Thyroid gland (tissue), 4 donors: ENCODE measurements at regions not wholly inside any gene's neighbourhood (a gene's known extent, or its start where the extent isn't known, plus 50 kb on each side); places are given as distances from the start of the nearest gene placed in this dataset.

Experiments
- DNase-seq, 2 donors: peaks; one replicate each; pipeline ENCODE4 v3.0.0-alpha.2; 2019
- H3K27ac ChIP-seq, 3 donors: fragments of 200-600 bp; sonication (generic); 1 replicate in 2 of 3; 2 replicates in 1 of 3; pipeline ENCODE4 v1.5.1; 2016 to 2019; ENCODE audit warnings: mild to moderate bottlenecking in 1 of 3, moderate library complexity in 1 of 3
- H3K27me3 ChIP-seq: fragments of 200-600 bp; sonication (generic); one replicate; pipeline ENCODE4 v1.5.1; 2019
- H3K36me3 ChIP-seq, 2 donors: fragments of 200-600 bp; sonication (generic); one replicate each; pipeline ENCODE4 v1.5.1; 2016 to 2019
- H3K4me1 ChIP-seq, 2 donors: fragments of 200-600 bp; sonication (generic); one replicate each; pipeline ENCODE4 v1.5.1; 2017 to 2019
- H3K4me3 ChIP-seq, 3 donors: fragments of 200-600 bp; sonication (generic); replicated peaks in 1 of 3; 1 replicate in 2 of 3; 2 replicates in 1 of 3; pipeline ENCODE4 v1.5.1; 2016; ENCODE audit warnings: mild to moderate bottlenecking in 1 of 3
- H3K9me3 ChIP-seq: fragments of 200-600 bp; sonication (generic); one replicate; pipeline ENCODE4 v1.5.1; 2017
- CTCF ChIP-seq, 6 experiments: fragments of 200-600 bp in 3 of 6; fragments of 450-650 bp in 3 of 6; sonication (generic) in 3 of 6; IDR thresholded peaks; one replicate each; pipeline ENCODE4 v1.5.1; 2016 to 2019; ENCODE audit warnings: antibody characterized with exemption in 6 of 6, mild to moderate bottlenecking in 2 of 6, inconsistent platforms in 1 of 6, moderate library complexity in 1 of 6
- POLR2A ChIP-seq, 2 donors: fragments of 450-650 bp; IDR thresholded peaks; one replicate each; pipeline ENCODE4 v1.6.1; 2017; ENCODE audit warnings: antibody characterized with exemption in 2 of 2, mild to moderate bottlenecking in 2 of 2, moderate library complexity in 1 of 2
- WGBS, 2 donors: methylation state at CpG; one replicate each; pipeline ENCODE4 v1.1.5; 2017; 5-methylcytosine and 5-hydroxymethylcytosine counted together
- intact Hi-C: fragments of 100-400 bp; cut with DNase I; formaldehyde crosslinking; loops from one replicate; pipeline ENCODE4 v1.15.1; 2023

DNA sequence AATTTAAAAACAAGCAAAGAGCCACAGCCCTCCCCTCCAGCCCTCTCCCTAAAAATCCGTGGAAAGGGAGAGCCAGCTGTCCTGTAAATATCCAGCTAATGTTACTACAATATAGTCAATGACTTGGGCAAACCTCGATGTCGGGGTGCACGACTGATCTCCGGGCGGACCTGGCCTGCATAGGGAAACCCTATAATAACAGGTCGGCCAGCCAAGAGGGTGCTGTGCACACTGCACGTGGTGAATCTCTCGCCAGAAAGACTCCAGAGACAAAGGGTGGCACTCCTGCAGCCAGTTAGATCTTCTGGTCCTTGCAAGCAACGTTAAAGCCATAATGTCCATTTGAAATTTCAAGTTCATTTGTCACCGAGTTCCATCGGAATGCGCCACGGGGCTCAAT is 1092.8 kb downstream of the ADGRL3 start:
- intact Hi-C loops, result no loop called here
- no peak for DNase-seq
- WGBS, 2 donors, result 91 to 93% methylated on average over 14 of the region's 14 CpGs
- TF ChIP-seq CTCF (IDR thresholded peaks at IDR 0.05) (no peak), POLR2A (IDR thresholded peaks at IDR 0.05) (no peak)
- Histone ChIP-seq H3K4me3 (no peak overlapping the region), H3K27ac (no peak overlapping the region), H3K36me3 (no peaks in the 10 kb centered on the region), H3K27me3 (no peaks in the 10 kb centered on the region), H3K9me3 (no peaks in the 10 kb centered on the region), H3K4me1 (no peaks in the 10 kb centered on the region)

- DNase-seq, result no peak
- Histone ChIP-seq H3K27me3 (no peaks in the 10 kb centered on the region), H3K9me3 (no peaks in the 10 kb centered on the region), H3K36me3 (no peaks in the 10 kb centered on the region), H3K4me3 (no peak overlapping the region), H3K27ac (no peak overlapping the region), H3K4me1 (no peaks in the 10 kb centered on the region)
- 67 to 72% methylated on average over 3 of the region's 3 CpGs for WGBS, 2 donors
- no peak for TF ChIP-seq CTCF (IDR thresholded peaks at IDR 0.05)
- TF ChIP-seq POLR2A (IDR thresholded peaks at IDR 0.05), result no peak
- intact Hi-C loops, result no loop called here
Observed at GRCh38 chr4:62288808-62289541, 1088.8 kb downstream of the ADGRL3 start.

GRCh38 chr4:62285026-62285425 is 1084.9 kb downstream of the ADGRL3 start:
- 87 to 90% methylated on average over 2 of the region's 2 CpGs for WGBS, 2 donors
- Histone ChIP-seq H3K9me3 (no peaks in the 10 kb centered on the region), H3K27ac (no peak overlapping the region), H3K36me3 (no peaks in the 10 kb centered on the region), H3K4me1 (no peaks in the 10 kb centered on the region), H3K4me3 (no peak overlapping the region), H3K27me3 (no peaks in the 10 kb centered on the region)
- intact Hi-C loops, result no loop called here
- TF ChIP-seq POLR2A (IDR thresholded peaks at IDR 0.05) (no peak), CTCF (IDR thresholded peaks at IDR 0.05) (no peak)
- no peak for DNase-seq

- intact Hi-C loops, result no loop called here
Observed at GRCh38 chr4:62279689-62280088, 1079.6 kb downstream of the ADGRL3 start.

More at GRCh38 chr4:62279689-62280088, 1079.6 kb downstream of the ADGRL3 start:
- no peaks in the 10 kb centered on the region for H3K9me3 ChIP-seq
- TF ChIP-seq POLR2A (IDR thresholded peaks at IDR 0.05) (no peak), CTCF (IDR thresholded peaks at IDR 0.05) (no peak)
- H3K4me3 ChIP-seq, result no peak overlapping the region
- H3K36me3 ChIP-seq, result no peaks in the 10 kb centered on the region
- no peaks in the 10 kb centered on the region for H3K27me3 ChIP-seq
- H3K27ac ChIP-seq, result no peak overlapping the region
- H3K4me1 ChIP-seq, result no peaks in the 10 kb centered on the region
- no peak for DNase-seq
